HCT116 (cell line): ENCODE measurements at regions not wholly inside any gene's neighbourhood (a gene's known extent, or its start where the extent isn't known, plus 50 kb on each side); places are given as distances from the start of the nearest gene placed in this dataset.

ENCODE experiments used
- CTCF ChIP-seq, 3 experiments: fragments of 200-600 bp in 1 of 3; sonication (generic) in 1 of 3; IDR thresholded peaks in 2 of 3; conservative IDR thresholded peaks in 1 of 3; 2 replicates each; pipeline ENCODE4 v1.5.1; 2012 to 2017; ENCODE audit warnings: low read depth in 2 of 3, low read length in 2 of 3, antibody characterized with exemption in 1 of 3, borderline replicate concordance in 1 of 3, control low read depth in 1 of 3, mild to moderate bottlenecking in 1 of 3, mixed read lengths in 1 of 3, mixed run types in 1 of 3, moderate library complexity in 1 of 3; ENCODE audit not compliant: insufficient read depth in 1 of 3
- EZH2 ChIP-seq: fragments of 200-600 bp; sonication (generic); IDR thresholded peaks from 2 replicates; pipeline ENCODE4 v1.6.1; 2017; ENCODE audit warnings: antibody characterized with exemption, mixed run types
- POLR2A ChIP-seq: IDR thresholded peaks from 2 replicates; pipeline ENCODE4 v1.7.0; 2011; ENCODE audit warnings: borderline replicate concordance; ENCODE audit not compliant: insufficient read depth, insufficient read length; ENCODE audit errors: extremely low read depth
- POLR2AphosphoS5 ChIP-seq: IDR thresholded peaks from 2 replicates; pipeline ENCODE4 v1.6.1; 2011; ENCODE audit warnings: mild to moderate bottlenecking, low read depth, low read length, moderate library complexity
- SP1 ChIP-seq: IDR thresholded peaks from 2 replicates; pipeline ENCODE4 v1.6.1; 2012; ENCODE audit warnings: low read depth
- ZBTB33 ChIP-seq: IDR thresholded peaks from 2 replicates; pipeline ENCODE4 v1.6.1; 2011; ENCODE audit warnings: mild to moderate bottlenecking, low read length, moderate library complexity; ENCODE audit not compliant: insufficient replicate concordance; ENCODE audit errors: extremely low read depth
- ZNF274 ChIP-seq: fragments of 200-500 bp; sonication (Bioruptor generic); IDR thresholded peaks from 2 replicates; pipeline ENCODE4 v1.6.1; 2014; ENCODE audit warnings: mild to moderate bottlenecking, low read depth, low read length, inconsistent platforms

- TF ChIP-seq SP1 (no peak), ZNF274 (no peak), CTCF (IDR thresholded peaks at IDR 0.05 in 2 of 3, conservative IDR thresholded peaks at IDR 0.05 in 1 of 3; ENCODE audit: borderline replicate concordance in 1 of 3, insufficient read depth in 1 of 3, low read depth in 2 of 3, low read length in 2 of 3) (no peak), ZBTB33 (no peak), POLR2AphosphoS5 (no peak), EZH2 (no peak), POLR2A (no peak)
Observed at GRCh38 chr3:18047052-18047451, 304.6 kb upstream of the TBC1D5 start.
